HG03108 (cell line): ENCODE measurements at regions not wholly inside any gene's neighbourhood (a gene's known extent, or its start where the extent isn't known, plus 50 kb on each side); places are given as distances from the start of the nearest gene placed in this dataset.

ENCODE experiments used
- ATAC-seq: cut with Tn5 transposase; IDR thresholded peaks from one replicate; pipeline ENCODE4 v1.9.1; 2021; ENCODE audit warnings: moderate library complexity; ENCODE audit not compliant: unreplicated experiment

DNA sequence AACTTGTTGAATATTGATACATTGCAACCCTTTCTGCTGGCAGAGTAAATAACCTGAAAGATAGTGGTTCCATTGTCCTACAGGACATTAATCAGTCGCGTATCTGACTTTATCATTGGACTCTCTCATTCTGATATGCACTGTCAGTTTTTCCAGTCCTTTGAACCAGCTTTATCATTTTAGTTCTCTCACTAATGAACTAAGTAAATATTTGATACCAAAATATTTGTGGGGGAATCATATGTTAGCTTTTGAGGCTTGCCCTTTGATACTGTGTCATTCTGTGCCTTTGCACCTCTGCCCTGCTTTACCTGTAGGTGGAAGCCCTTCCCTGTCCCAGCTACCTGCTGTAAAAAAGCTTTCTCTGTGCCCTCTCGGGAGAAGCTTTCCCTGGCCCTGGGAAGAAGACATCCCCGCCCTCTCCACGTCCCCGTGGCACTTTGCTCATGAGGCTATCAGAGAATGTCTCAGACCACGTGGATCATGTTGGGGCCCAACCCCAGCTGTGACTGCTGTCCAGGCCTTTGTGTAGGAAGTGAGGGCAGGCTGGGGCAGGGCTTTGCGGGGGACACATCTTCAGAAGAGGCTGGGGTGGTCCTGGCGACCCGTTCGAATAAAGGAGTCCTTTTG, 117.8 kb upstream of the NXT1 start:
- ATAC-seq: no peak

DNA sequence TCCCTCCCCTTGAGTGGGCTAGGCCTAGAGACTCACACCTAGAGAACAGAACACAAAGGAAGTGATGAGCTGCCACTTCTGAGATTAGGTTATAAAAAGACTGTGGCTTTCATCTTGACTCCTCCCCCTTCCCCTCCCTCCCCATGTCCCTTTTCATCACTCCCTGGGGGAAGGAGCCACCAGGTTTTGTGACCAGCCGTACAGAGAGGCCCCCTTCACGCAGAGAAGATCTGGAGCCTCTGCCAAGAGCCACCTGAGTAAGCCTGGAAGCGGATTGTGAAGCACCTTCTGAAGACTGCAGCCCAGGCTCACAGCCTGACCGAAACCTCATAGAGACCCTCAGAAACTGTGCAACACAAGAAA, 118.4 kb upstream of the NXT1 start:
- no peak for ATAC-seq

DNA sequence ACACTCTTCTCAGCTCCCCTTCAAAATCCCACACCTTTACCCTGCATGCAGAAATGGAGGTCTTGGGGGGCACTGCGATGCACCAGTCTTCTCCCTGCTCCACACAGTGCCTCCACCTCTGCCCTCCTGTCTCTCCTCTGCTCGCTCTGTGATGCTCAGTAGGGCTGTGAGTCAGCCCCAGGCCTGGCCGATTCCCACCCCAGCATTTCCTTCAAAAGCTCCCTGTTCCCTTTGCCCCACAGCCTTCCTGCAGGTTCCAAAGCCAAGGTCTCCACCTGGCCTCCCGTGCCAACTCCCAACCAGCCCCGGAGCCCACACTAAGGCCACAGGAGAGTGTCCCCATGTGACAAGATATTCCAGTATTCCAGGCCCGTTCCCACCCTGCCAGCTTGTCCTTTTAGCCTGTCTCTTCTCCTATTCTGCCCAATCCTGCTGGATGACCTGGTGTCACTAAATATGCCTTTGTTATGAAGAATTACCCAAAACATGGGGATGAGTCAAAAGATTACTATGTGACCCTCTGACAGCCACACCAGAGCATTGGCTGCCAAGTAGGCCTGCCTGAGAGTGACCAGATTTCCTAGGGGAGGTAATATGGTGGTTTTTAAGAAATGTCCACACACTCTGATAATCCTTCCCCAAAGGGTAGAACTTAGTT, 118.9 kb upstream of the NXT1 start:
- ATAC-seq: no peak

DNA sequence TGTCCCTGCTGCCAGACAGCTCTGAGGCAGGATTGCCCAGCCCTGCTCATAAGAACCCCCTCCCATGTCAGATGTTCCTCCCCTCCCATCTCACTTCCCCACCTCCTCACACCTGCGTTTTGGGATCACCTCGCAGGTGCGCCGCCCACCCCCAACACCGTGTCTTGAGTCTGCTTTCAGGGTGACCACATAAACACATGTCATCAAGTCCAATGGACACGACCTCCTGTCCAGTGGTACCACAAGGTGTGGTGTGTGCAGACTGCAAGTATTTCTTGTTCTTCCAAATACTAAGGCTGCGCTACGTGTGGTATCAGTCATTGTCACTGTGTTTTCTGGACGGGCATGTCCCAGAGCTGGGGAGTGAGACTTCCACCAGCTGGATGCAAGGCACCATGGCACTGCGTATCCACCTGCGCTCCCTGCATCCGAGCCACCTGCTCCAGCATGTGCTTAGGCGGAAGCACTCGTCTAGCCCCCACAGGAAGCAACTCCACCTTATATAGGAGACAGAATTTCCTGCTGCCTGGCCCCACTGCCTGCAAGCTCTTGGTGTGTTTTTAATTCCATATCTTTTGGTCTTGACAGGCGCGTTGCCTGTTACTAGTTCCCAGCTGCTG, 119.7 kb upstream of the NXT1 start:
- no peak for ATAC-seq

DNA sequence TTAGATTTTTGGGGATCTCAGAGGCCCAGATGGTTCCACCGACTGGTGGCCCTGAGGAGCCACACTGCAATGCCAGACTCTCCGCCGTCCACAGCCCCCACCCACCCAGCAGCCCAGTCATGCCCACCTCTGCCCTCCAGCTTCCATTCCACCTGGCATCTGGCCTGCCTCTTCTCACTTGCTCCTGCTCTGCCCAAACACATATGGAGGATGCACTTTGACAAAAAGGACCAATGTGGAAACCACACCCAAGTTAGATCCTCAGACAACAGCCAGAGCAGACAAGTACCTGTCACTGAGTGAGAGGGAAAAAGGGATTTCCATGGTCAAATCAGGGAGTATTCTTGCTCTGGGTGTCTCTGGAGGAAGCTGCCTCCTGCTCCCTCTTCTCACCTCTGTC, 120.6 kb upstream of the NXT1 start:
- ATAC-seq: no peak

DNA sequence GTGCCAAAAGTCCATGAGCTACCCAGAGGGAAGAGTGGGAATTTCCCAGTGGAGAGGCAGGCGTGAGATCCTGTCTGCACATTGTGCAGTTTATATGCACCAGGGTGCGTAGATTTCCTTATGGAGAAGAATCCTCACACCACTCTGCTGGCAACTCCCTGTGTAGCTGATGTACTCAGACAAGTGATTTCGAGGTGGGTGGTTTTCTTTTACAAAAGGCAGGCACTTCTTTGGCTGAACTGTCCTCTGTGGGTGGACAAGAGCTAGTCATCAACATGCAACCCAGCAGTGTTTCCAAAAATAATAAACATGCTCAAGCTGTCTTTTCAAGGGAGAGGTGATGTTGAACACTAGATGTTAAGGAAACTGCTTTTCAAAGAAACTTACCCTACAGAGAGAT, 121.7 kb upstream of the NXT1 start:
- no peak for ATAC-seq

DNA sequence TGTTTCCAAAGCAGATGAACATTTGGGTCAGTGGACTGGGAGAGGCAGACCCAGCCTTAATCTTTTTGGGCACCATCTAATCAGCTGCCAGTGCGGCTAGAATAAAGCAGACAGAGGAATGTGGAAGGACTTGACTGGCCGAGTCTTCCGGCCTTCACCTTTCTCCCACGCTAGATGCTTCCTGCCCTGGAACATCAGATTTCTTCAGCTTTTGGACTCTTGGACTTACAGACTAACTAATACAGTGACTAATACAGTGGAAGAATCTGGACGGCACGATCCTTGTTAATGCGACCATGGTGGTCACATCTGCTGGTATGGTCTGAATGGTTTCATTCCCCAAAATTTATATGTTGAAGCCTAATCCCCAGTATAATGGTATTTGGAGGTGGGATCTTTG, 122.6 kb upstream of the NXT1 start:
- no peak for ATAC-seq

DNA sequence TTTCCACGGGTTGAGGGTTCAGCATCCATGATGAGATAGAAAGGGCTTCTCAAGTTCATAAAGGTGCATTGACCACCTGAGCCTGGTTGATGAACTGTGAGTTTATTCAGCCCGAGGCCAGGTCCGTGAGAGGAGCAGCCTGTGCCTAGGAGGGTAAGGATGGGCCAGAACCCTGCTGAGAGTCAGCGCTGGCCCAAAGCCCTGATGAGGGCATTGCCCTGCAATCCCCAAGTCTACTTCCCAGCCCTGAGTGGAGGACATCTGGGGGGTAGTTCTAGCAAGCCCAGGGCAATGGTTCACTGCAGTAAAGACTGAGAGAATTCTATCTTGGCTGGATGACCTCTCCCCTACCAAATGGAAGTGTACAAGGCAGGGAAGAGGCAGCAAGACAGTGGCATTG, 123.3 kb upstream of the NXT1 start:
- ATAC-seq: no peak

DNA sequence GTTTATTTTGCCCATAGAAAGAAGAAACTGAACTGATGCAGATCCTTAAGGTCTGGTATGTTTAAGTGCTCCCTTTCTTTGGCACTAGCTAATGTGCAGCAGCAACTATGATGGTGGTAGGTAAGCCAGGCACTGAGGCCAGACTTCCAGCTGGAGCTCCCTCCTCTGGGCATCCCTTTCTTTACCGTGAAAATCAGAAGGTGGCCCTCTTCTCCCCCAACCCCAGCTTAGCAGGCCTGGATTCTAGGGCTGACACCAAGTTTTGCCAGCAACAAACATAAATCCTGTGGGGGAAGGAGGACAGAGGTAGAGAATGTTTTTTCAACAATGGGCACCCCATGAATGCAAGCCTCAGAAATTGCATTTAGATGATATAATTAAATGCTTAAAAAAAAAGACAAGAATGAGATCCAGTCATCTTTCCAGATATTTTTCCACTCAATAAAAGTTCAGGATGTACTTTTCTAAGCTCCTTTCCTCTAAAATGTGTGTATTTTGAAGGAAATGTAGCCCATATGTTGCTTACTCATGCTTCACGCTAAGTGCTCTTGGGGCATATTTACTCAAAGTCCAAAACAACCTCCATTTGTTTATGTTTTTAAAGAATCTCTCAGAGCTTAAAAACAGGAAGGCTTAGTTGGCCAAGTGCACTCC, 123.9 kb upstream of the NXT1 start:
- no peak for ATAC-seq

DNA sequence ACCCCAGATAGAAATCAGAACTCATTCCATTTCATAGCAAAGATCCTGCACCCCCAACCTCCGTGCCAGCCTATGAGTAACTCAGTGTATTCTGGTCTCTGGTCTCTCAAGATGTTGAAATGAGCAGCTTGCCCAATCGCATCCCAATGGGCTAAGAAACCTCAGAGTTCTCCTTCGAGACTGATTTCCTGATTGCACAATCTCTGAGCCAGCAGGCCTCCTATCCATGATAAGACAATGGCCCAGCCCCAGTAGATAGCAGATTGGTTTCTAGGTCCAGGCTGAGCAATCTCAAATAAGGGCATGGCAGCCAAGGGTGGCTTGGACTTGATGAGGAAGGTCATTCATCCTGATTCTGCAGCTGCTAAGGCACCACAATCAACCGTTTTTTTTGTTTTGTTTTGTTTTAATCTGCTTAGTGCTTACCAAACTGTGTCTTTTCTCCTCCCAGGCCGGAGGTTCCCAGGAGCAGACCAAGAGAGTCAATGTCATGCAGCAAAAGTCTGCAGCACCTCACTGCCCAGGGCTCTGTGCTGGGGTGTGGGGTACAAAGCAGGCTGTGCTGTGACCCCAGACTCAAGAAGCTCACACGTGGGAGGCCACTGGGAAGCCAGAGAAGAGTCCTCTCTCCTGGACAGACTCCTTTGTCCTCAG, 125.1 kb upstream of the NXT1 start:
- no peak for ATAC-seq

DNA sequence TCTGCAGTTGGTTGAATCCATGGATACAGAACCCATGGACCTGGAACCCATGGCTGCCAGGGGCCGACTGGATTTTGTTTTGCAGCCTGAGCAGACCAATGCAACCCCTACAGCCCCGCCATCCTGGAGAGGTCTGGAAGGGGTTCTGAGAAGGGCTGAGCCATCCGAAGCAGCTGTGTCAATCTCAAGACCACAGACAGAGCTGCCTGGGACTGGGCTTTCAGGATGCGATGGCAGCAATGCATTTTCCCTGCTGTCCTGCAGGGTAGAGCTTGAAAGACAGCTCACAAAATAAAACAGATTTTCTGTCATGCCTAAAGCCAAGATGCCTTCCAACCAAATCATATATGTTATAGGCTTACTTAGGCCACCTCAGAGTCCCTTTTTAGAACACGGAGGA, 125.8 kb upstream of the NXT1 start:
- ATAC-seq: no peak

DNA sequence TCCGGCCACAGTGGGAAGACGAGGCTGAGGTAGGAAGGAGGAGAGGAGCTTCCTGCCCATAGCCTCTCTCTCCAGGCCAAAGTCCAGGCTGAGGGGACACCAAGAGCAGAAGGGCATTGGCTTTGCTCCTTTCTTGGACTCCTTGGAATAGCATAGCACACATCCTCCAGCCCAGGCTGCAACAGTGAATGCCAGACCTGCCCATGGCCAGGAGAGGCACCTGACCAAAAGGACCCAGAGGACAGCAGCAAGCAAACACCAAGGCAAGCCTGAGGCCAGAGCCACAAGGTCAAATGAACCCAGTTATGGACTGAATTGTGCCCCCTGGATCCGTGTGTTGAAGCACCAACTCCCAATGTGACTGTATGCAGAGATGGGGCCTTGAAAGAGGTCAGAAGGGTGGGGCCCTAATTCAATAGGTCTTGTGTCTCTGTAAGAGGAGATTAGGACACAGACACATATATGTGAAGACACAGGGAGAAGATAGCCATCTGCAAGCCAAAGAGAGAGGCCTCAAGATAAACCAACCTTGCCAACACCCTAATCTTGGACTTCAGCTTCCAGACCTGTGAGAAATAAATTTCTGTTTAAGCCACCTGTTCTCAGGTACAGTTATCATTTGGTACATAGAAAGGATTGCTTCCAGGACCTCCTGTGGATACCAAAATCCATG, 126.5 kb upstream of the NXT1 start:
- ATAC-seq: no peak

DNA sequence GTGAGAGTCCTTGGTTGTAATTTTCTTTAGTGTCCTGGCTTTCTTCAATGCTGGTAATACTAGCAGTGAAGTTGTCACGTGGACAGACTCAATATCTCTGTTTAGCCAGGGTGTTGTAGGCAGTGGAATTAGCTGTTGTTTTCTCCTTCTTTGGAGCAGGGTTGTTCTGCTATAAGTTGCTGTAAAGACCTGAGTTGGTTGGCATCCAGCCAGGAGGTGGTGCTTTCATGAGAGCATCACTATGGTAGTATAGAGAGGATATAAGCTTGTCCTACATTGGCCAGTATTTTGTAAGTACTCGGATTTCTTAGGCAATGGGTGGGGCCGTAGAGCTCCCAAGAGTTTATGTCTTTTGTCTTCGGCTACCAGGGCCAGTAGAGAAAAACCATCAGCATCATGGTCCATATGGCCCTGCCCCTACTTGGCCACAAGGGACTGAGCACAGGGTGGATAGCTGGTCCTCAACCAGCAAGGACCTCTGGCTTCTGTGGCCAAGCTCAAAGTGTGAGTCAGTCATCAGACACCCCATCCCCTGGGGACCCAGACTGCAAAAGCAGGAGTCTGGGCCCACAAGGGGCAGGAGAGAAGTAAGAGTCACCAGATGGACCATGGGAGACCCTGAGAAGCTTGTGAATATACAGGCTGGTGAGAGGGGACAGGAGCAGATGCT, 127.9 kb upstream of the NXT1 start:
- ATAC-seq: no peak

DNA sequence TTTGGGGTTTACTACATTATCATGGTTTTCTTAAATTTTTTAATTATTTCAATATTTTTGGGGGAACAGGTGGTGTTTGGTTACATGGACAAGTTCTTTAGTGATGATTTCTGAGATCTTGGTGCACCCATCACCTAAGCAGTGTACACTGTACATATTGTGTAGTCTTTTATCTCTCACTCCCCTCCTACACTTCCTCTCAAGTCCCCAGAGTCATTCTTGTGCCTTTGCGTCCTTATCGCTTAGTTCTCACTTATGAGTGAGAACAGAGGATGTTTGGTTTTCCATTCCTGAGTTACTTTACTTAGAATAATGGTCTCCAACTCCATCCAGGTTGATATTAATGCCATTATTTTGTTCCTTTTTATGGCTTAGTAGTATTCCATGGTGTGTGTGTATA, 130.9 kb upstream of the CD93 start:
- no peak for ATAC-seq

DNA sequence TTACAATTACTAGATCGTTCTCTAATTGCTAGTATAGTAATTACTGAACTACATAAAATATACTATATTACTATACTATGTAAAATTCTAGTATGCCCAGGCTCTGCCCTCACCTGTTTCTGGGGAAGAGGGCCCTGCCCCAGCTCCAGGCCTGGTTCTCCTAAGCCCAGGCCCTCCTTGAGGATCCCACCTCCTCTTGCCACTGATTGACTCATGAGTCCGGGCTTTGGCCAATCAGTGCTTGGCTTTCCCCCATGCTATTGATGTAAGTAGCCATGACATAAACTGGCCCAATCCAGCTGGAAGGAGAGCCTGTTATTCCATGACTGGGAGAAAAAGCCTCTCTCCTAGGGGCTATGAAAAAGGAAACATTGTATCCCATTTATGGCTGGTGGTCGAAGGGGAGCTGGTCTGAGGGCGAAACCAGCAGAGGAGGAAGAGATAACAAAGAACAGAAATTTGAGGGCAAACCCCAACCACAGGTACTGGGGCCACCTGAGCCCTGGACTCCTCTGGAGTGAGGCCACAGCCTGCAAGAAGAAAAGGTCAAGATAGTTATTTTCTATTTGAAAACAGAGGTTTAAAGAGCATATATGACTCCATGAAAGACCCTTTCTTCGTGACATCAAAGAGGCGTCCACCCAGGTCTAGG, 129.3 kb upstream of the CD93 start:
- no peak for ATAC-seq

DNA sequence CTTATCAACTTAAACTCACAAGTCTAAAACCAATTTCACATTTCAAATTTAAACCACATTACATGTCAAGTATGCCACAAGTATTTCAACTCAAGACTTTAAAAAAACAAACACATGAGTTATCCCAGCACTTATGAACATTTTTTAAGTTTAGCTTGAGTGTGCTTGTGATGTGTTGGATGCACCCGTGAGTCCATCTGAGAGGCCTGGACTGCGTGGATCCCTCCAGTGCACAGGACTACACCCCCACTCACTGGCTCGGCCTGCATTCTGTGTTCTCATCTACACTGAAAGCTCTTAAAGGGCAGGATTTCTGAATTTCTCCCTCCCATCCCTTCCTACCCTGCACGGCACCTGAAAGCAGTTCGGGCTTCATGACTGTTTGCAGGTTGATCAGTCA, 128.8 kb upstream of the CD93 start:
- ATAC-seq: no peak

DNA sequence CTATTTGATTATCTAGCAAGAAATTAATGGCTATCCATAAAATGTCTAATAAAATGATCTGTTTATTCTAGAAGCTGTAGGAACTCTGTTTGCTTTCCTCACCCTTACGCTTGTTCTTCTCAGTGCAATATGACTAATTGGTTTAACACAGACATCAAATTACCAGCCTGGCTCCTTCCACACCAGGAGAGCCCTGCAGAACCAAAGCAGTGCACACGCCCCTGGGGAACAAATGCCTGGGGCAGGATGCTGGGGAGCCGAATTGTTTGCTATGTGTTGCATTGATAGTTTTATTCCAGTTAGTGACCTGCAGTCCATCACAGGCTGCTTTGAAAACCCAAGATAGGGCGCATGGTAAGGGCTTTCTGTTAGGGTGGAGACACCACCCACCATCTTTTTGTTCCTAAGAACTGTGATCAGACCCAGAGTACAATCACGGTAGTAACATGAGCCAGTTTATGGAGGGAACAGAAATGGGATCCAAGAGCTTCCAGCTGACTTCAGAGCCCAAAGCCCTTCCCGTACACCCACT, 126.4 kb upstream of the CD93 start:
- no peak for ATAC-seq

DNA sequence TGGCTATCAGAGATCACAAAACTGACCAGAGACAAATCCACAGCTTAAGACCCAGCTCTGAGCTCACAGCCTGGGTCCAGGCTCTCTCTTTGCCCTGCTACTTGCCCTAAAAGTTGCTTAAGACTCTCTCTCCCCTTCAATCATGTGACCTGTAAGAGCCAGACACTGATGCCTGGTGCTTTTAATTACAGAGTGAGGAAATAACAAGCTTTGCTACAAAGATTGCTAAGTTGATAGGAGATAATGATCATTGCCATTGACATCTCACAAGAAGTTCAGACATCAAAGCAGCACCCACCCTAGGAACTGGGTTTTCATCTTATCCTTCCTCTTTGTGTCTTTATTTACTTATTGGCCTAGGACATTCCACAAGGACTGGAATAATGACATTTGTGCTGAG, 125.9 kb upstream of the CD93 start:
- ATAC-seq: no peak

DNA sequence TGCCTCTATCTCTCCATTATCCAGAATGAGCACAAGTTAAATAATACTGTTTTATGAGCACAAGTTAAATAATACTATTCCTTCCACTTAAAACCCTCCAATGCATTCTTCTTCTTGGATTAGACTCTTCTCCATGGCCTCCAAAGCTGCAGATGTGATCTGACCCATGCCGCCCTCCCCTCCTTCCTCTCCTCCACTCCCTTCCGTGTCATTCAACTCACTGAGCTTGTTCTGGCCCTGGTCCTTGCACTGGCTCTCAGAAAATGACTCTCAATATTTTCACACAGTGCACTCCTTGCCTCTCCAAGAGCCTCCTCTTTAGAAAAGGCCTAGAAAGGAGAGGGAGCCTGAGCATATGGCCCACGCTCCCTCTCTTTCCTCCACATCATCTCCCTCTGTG, 125.0 kb upstream of the CD93 start:
- no peak for ATAC-seq
